SK-N-SH (cell line): ENCODE measurements at regions not wholly inside any gene's neighbourhood (a gene's known extent, or its start where the extent isn't known, plus 50 kb on each side); places are given as distances from the start of the nearest gene placed in this dataset.

Experiments
- CTCF ChIA-PET: fragments of 300-600, 350-600 bp; formaldehyde crosslinking; extraction: SDS; loops from one replicate; lab custom pipeline; 2021; lab: Yijun Ruan, JAX
- POLR2A ChIA-PET: fragments of 350-600 bp; sonication (Branson Sonifier 250); formaldehyde crosslinking; extraction: SDS; loops from one replicate; lab custom pipeline; 2020; ENCODE audit warnings: antibody characterized with exemption, inconsistent platforms; lab: Yijun Ruan, JAX
- DNase-seq: peaks from one replicate; pipeline ENCODE4 v3.0.0; 2012
- H2AFZ ChIP-seq: fragments of 200-600 bp; sonication (generic); 2 replicates; pipeline ENCODE4 v1.8.1; 2016; ENCODE audit warnings: antibody characterized with exemption, mild to moderate bottlenecking, low read depth
- H3F3A ChIP-seq: fragments of 200-600 bp; sonication (generic); replicated peaks from 2 replicates; pipeline ENCODE3; 2016; ENCODE audit warnings: antibody characterized with exemption, mild to moderate bottlenecking; ENCODE audit not compliant: insufficient read depth
- H3K27ac ChIP-seq, 2 experiments: fragments of 200-500 bp in 1 of 2; fragments of 200-600 bp in 1 of 2; sonication (Bioruptor generic) in 1 of 2; sonication (generic), shearing (Covaris generic) in 1 of 2; 2 replicates each; pipeline versions ENCODE4 v1.5.1 to v1.6.1; 2014 to 2016; ENCODE audit warnings: low read depth in 2 of 2, inconsistent platforms in 1 of 2, low read length in 1 of 2, mild to moderate bottlenecking in 1 of 2, mixed read lengths in 1 of 2
- H3K27me3 ChIP-seq: fragments of 200-600 bp; sonication (generic), shearing (Covaris generic); 2 replicates; pipeline ENCODE4 v1.6.1; 2016; ENCODE audit warnings: mixed run types; ENCODE audit not compliant: insufficient read depth
- H3K36me3 ChIP-seq, 2 experiments: fragments of 200-500 bp in 1 of 2; fragments of 200-600 bp in 1 of 2; sonication (Bioruptor generic) in 1 of 2; sonication (generic) in 1 of 2; replicated peaks in 1 of 2; 2 replicates each; pipeline versions ENCODE3 to v1.5.1; 2014 to 2016; ENCODE audit warnings: low read length in 1 of 2, mild to moderate bottlenecking in 1 of 2; ENCODE audit not compliant: insufficient read depth in 2 of 2, control insufficient read depth in 1 of 2
- H3K4me1 ChIP-seq, 2 experiments: fragments of 200-500 bp in 1 of 2; fragments of 200-600 bp in 1 of 2; sonication (Bioruptor generic) in 1 of 2; sonication (generic), shearing (Covaris generic) in 1 of 2; 2 replicates each; pipeline versions ENCODE4 v1.5.1 to v1.6.1; 2014 to 2016; ENCODE audit warnings: low read depth in 1 of 2, low read length in 1 of 2, mixed run types in 1 of 2; ENCODE audit not compliant: insufficient read depth in 2 of 2, control insufficient read depth in 1 of 2
- H3K4me2 ChIP-seq: fragments of 200-600 bp; sonication (generic), shearing (Covaris generic); 2 replicates; pipeline ENCODE4 v1.6.1; 2017; ENCODE audit warnings: mixed run types
- H3K4me3 ChIP-seq, 2 experiments: fragments of 200-500 bp in 1 of 2; fragments of 200-600 bp in 1 of 2; sonication (Bioruptor generic) in 1 of 2; sonication (generic), shearing (Covaris generic) in 1 of 2; 2 replicates each; pipeline versions ENCODE4 v1.5.1 to v1.8.1; 2014 to 2016; ENCODE audit warnings: low read depth in 2 of 2, inconsistent platforms in 1 of 2, low read length in 1 of 2, mild to moderate bottlenecking in 1 of 2, mixed read lengths in 1 of 2, moderate library complexity in 1 of 2
- H3K79me2 ChIP-seq: fragments of 200-600 bp; sonication (generic); 2 replicates; pipeline ENCODE4 v1.8.1; 2017; ENCODE audit warnings: mild to moderate bottlenecking; ENCODE audit not compliant: insufficient read depth
- H3K9ac ChIP-seq: fragments of 200-600 bp; sonication (generic); 2 replicates; pipeline ENCODE4 v1.6.1; 2017; ENCODE audit warnings: mixed run types
- H3K9me2 ChIP-seq: fragments of 200-600 bp; sonication (generic); 2 replicates; pipeline ENCODE4 v1.6.1; 2017; ENCODE audit warnings: mixed run types
- H3K9me3 ChIP-seq: fragments of 200-600 bp; sonication (generic); 2 replicates; pipeline ENCODE4 v1.6.1; 2017; ENCODE audit warnings: mixed run types, mild to moderate bottlenecking, moderate library complexity
- H4K20me1 ChIP-seq: fragments of 200-600 bp; sonication (generic); 2 replicates; pipeline ENCODE4 v1.6.1; 2017; ENCODE audit warnings: mild to moderate bottlenecking, mixed run types; ENCODE audit not compliant: insufficient read depth
- CHD2 ChIP-seq: fragments of 150-350 bp; IDR thresholded peaks from 2 replicates; pipeline ENCODE4 v1.6.1; 2018; ENCODE audit warnings: low read length; ENCODE audit not compliant: partially characterized antibody
- EP300 ChIP-seq, 2 experiments: IDR thresholded peaks; 2 replicates each; pipeline versions ENCODE4 v1.4.0 to v1.6.1; 2012; ENCODE audit warnings: borderline replicate concordance in 1 of 2, low read depth in 1 of 2, low read length in 1 of 2
- FOSL2 ChIP-seq: IDR thresholded peaks from 2 replicates; pipeline ENCODE4 v1.4.0; 2012; ENCODE audit warnings: low read depth, mild to moderate bottlenecking, moderate library complexity, borderline replicate concordance
- FOXJ3 ChIP-seq: sonication (generic); formaldehyde crosslinking; IDR thresholded peaks from 2 replicates; pipeline ENCODE4 v1.5.1; 2020; ENCODE audit warnings: mild to moderate bottlenecking, missing genetic modification reagents
- FOXM1 ChIP-seq: IDR thresholded peaks from 2 replicates; pipeline ENCODE4 v1.4.0; 2012; ENCODE audit warnings: low read depth, mild to moderate bottlenecking
- MAX ChIP-seq: IDR thresholded peaks from 2 replicates; pipeline ENCODE4 v1.4.0; 2012; ENCODE audit warnings: low read depth
- NFIC ChIP-seq: IDR thresholded peaks from 2 replicates; pipeline ENCODE4 v1.4.0; 2012; ENCODE audit warnings: borderline replicate concordance
- PBX3 ChIP-seq: IDR thresholded peaks from 2 replicates; pipeline ENCODE4; 2012
- RAD21 ChIP-seq: IDR thresholded peaks from 2 replicates; pipeline ENCODE4 v1.6.1; 2012; ENCODE audit warnings: mild to moderate bottlenecking, low read length
- REST ChIP-seq: IDR thresholded peaks from 2 replicates; pipeline ENCODE4 v1.6.1; 2012; ENCODE audit warnings: mild to moderate bottlenecking, low read depth, low read length, moderate library complexity
- SIN3A ChIP-seq: IDR thresholded peaks from 2 replicates; pipeline ENCODE4 v1.6.1; 2012; ENCODE audit warnings: low read depth, mild to moderate bottlenecking, low read length, moderate library complexity, borderline replicate concordance
- SMC3 ChIP-seq: IDR thresholded peaks from 2 replicates; pipeline ENCODE4 v1.6.1; 2012; ENCODE audit warnings: low read depth, low read length, improper control_type of control experiment
- USF2 ChIP-seq: fragments of 150-350 bp; IDR thresholded peaks from 2 replicates; pipeline ENCODE4 v1.6.1; 2017; ENCODE audit warnings: antibody characterized with exemption, low read length, low read depth, borderline replicate concordance
- ZBTB33 ChIP-seq: IDR thresholded peaks from 2 replicates; pipeline ENCODE4 v1.4.0; 2012; ENCODE audit warnings: low read depth, borderline replicate concordance
- WGBS: methylation state at CpG from one replicate; pipeline ENCODE4 v1.1.6; 2017; ENCODE audit warnings: low lambda C conversion rate; 5-methylcytosine and 5-hydroxymethylcytosine counted together

GRCh38 chr5:116685931-116686330, 111.3 kb upstream of the SEMA6A start:
- CTCF ChIA-PET = interaction anchor here (1.0 kb wide), 1 partner anchor 9 kb away, joined by 3 read pairs; no protein-coding TSS in a partner anchor
- 56% methylated on average over 9 of the region's 9 CpGs for WGBS
- DNase-seq = no peak

GRCh38 chr5:116685069-116685468, 110.4 kb upstream of the SEMA6A start:
- no peaks in the 10 kb centered on the region for H3K36me3 ChIP-seq
- no peak overlapping the region for H2AFZ ChIP-seq
- H3K4me1 ChIP-seq = no peaks in the 10 kb centered on the region
- DNase-seq = no peak
- H3K4me2 ChIP-seq = no peak overlapping the region
- H3K79me2 ChIP-seq = no peaks in the 10 kb centered on the region
- no peak overlapping the region for H3K9ac ChIP-seq
- no peaks in the 10 kb centered on the region for H4K20me1 ChIP-seq
- 65% methylated on average over 6 of the region's 6 CpGs for WGBS
- ChIA-PET POLR2A (no interaction called here), CTCF (no interaction called here)
- no peaks in the 10 kb centered on the region for H3F3A ChIP-seq
- H3K27me3 ChIP-seq = no peaks in the 10 kb centered on the region
- no peak overlapping the region for H3K27ac ChIP-seq
- no peaks in the 10 kb centered on the region for H3K9me3 ChIP-seq
- H3K9me2 ChIP-seq = no peaks in the 10 kb centered on the region
- no peak overlapping the region for H3K4me3 ChIP-seq
- TF ChIP-seq EP300 (IDR thresholded peaks at IDR 0.05; ENCODE audit: borderline replicate concordance in 1 of 2, low read depth in 1 of 2, low read length in 1 of 2) = no peak
- no peak for TF ChIP-seq FOSL2
- no peak for TF ChIP-seq PBX3
- TF ChIP-seq REST = no peak
- no peak for TF ChIP-seq USF2
- TF ChIP-seq CHD2 = no peak
- no peak for TF ChIP-seq SIN3A
- TF ChIP-seq FOXM1 = no peak
- TF ChIP-seq NFIC = no peak

More at GRCh38 chr5:116685931-116686330, 111.3 kb upstream of the SEMA6A start:
- H4K20me1 ChIP-seq = no peaks in the 10 kb centered on the region
- H3K79me2 ChIP-seq = no peaks in the 10 kb centered on the region
- no peaks in the 10 kb centered on the region for H3K9me2 ChIP-seq
- H3K27me3 ChIP-seq = no peaks in the 10 kb centered on the region
- no peak overlapping the region for H3K4me3 ChIP-seq
- H3K9me3 ChIP-seq = no peaks in the 10 kb centered on the region
- POLR2A ChIA-PET = no interaction called here
- H3K9ac ChIP-seq = no peak overlapping the region
- H3K36me3 ChIP-seq = no peaks in the 10 kb centered on the region
- no peaks in the 10 kb centered on the region for H3K4me1 ChIP-seq
- H3K27ac ChIP-seq = no peak overlapping the region
- H3K4me2 ChIP-seq = no peak overlapping the region
- TF ChIP-seq SMC3 = no peak
- no peak for TF ChIP-seq RAD21
- TF ChIP-seq FOSL2 = no peak
- TF ChIP-seq ZBTB33 = no peak
- TF ChIP-seq CHD2 = no peak
- TF ChIP-seq FOXJ3 = no peak
- TF ChIP-seq MAX = no peak
- no peak for TF ChIP-seq PBX3
- H3F3A ChIP-seq = no peaks in the 10 kb centered on the region
- no peak overlapping the region for H2AFZ ChIP-seq
